ENCODE measurements at regions not wholly inside any gene's neighbourhood (a gene's known extent, or its start where the extent isn't known, plus 50 kb on each side); places are given as distances from the start of the nearest gene placed in this dataset.
"Not testable (repeated sequence)": the region's sequence is repeated elsewhere in the genome, so short reads cannot be mapped to it uniquely, and the experiment has no call there.

GRCh38 chrX:101780421-101780820 lies 120.8 kb upstream of the ARMCX2 start:
- TF ChIP-seq CTCF, POLR2A (IDR thresholded peaks at IDR 0.05): not testable (repeated sequence)

All from lower leg skin (tissue), 3 donors.